KMS-11 (cell line): ENCODE measurements at regions not wholly inside any gene's neighbourhood (a gene's known extent, or its start where the extent isn't known, plus 50 kb on each side); places are given as distances from the start of the nearest gene placed in this dataset.

Experiments
- H2AFZ ChIP-seq: fragments of 200-600 bp; sonication (generic); 2 replicates; pipeline ENCODE4 v1.6.1; 2016; ENCODE audit warnings: antibody characterized with exemption, mixed run types, low read depth
- H3K27ac ChIP-seq: fragments of 200-600 bp; sonication (generic); 2 replicates; pipeline ENCODE4 v1.6.1; 2016; ENCODE audit warnings: mild to moderate bottlenecking, mixed run types
- H3K27me3 ChIP-seq: fragments of 200-600 bp; sonication (generic); 2 replicates; pipeline ENCODE4 v1.6.1; 2017; ENCODE audit warnings: mild to moderate bottlenecking, low read depth, mixed run types, moderate library complexity; ENCODE audit not compliant: insufficient read depth
- H3K36me3 ChIP-seq: fragments of 200-600 bp; sonication (generic); 2 replicates; pipeline ENCODE4 v1.6.1; 2017; ENCODE audit warnings: mild to moderate bottlenecking, mixed run types; ENCODE audit not compliant: insufficient read depth
- H3K4me1 ChIP-seq: fragments of 200-600 bp; sonication (generic); 2 replicates; pipeline ENCODE4 v1.6.1; 2016; ENCODE audit warnings: mild to moderate bottlenecking, low read depth, mixed run types; ENCODE audit not compliant: poor library complexity, severe bottlenecking
- H3K4me2 ChIP-seq: fragments of 200-600 bp; sonication (generic); 2 replicates; pipeline ENCODE4 v1.7.0; 2016; ENCODE audit warnings: mild to moderate bottlenecking, mixed run types
- H3K4me3 ChIP-seq: fragments of 200-600 bp; sonication (generic); IDR thresholded peaks from 2 replicates; pipeline ENCODE4 v1.6.1; 2017; ENCODE audit warnings: low read depth, low read length, mixed read lengths; ENCODE audit not compliant: insufficient read depth
- H3K79me2 ChIP-seq: fragments of 200-600 bp; sonication (generic); 2 replicates; pipeline ENCODE4 v1.6.1; 2016; ENCODE audit warnings: low read depth, mixed run types; ENCODE audit not compliant: insufficient read depth
- H3K9ac ChIP-seq: fragments of 200-600 bp; sonication (generic); 2 replicates; pipeline ENCODE4 v1.6.1; 2016; ENCODE audit warnings: mild to moderate bottlenecking, mixed run types
- H4K20me1 ChIP-seq: fragments of 200-600 bp; sonication (generic); 2 replicates; pipeline ENCODE4 v1.6.1; 2016; ENCODE audit warnings: mild to moderate bottlenecking, mixed run types; ENCODE audit not compliant: insufficient read depth
- TF ChIP-seq, protein P1 (sequence below): fragments of 200-600 bp; sonication (generic); conservative IDR thresholded peaks from 2 replicates; pipeline ENCODE4 v1.6.1; 2017; ENCODE audit warnings: low read depth, mild to moderate bottlenecking, antibody characterized with exemption, low read length, moderate library complexity, mixed read lengths

DNA sequence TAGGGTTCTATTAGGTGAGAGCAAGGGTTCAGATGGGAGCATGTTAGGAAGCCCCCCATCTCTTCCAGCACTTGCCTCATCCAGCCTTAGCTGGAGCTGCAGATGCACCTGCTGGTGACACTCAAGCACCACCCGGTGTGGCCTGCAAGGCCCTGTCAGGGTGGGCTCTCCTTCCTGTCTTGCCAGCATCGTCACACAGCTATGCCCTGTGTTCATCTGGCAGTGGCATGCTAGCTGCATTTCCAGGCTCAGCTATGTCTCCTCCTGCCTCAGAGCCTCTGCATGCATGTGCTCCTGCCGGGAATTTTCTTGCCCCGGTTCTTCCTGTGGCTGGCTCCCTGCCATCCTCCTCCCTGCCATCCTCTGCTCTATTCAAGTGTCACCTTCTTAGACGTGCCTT is 129.7 kb upstream of the KLF6 start:
- no peaks in the 10 kb centered on the region for H3K4me1 ChIP-seq
- H3K4me3 ChIP-seq: no peak overlapping the region
- no peaks in the 10 kb centered on the region for H3K27me3 ChIP-seq
- H3K4me2 ChIP-seq: no peak overlapping the region
- no peak overlapping the region for H3K9ac ChIP-seq
- H3K36me3 ChIP-seq: no peaks in the 10 kb centered on the region
- no peak overlapping the region for H3K27ac ChIP-seq
- H2AFZ ChIP-seq: no peak overlapping the region
- H4K20me1 ChIP-seq: no peaks in the 10 kb centered on the region
- no peaks in the 10 kb centered on the region for H3K79me2 ChIP-seq
- TF ChIP-seq, protein P1, sequence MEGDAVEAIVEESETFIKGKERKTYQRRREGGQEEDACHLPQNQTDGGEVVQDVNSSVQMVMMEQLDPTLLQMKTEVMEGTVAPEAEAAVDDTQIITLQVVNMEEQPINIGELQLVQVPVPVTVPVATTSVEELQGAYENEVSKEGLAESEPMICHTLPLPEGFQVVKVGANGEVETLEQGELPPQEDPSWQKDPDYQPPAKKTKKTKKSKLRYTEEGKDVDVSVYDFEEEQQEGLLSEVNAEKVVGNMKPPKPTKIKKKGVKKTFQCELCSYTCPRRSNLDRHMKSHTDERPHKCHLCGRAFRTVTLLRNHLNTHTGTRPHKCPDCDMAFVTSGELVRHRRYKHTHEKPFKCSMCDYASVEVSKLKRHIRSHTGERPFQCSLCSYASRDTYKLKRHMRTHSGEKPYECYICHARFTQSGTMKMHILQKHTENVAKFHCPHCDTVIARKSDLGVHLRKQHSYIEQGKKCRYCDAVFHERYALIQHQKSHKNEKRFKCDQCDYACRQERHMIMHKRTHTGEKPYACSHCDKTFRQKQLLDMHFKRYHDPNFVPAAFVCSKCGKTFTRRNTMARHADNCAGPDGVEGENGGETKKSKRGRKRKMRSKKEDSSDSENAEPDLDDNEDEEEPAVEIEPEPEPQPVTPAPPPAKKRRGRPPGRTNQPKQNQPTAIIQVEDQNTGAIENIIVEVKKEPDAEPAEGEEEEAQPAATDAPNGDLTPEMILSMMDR: no peak

DNA sequence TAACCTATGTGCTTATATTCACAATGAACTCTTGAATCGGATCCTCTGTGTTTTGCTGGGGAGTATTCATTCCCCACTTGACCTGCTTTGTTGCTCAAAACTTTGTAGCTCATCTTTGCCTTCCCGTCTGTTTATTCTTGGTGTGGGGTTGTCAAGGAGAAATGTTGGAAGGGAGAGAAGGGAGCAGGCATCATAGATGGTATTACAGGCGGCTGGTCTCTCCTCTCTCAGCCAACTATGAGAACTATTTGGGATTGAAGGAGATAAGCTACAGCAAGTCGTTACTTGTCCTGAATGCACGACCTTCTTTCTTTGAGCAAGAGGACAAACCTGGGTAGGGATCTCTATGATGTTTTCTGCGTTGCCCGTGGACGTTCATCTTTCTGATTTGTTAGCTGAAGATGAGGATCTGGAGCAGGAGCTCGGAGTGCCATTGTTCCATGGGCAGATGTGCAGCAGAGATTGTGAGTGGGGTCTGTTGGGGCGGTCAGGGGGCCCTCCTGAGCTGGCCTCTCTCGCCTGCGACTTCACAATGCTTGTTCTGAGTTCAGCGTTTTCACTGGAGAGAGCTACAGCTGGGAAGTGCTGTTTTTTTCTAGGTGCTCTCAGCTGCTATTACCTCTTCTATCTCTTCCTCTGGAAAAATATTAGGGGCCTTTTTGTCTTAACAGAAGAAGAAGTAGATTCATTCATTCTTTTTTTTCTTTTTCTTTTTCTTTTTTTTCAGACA is 126.9 kb upstream of the KLF6 start:
- no peaks in the 10 kb centered on the region for H3K4me1 ChIP-seq

DNA sequence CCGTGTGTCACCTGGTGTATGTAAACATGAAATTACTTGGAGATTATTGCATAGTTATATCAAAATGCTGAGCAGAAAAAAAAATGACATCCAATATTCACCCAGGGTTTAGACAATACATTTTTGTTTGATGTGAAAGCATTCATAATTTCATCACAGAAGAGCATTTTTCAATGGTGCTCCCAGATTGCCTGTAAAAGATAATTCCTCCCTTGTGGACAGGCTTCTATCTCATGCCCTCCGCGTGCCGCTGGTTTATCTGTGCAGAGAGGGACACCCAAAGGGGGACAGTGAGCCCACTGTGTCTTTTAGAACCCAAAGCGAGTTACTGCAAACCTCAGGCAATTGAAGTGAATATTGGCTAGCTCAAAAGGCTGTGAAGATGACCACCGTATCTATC is 126.2 kb upstream of the KLF6 start:
- Histone ChIP-seq H3K4me3 (no peak overlapping the region), H3K4me1 (no peaks in the 10 kb centered on the region), H3K27ac (no peak overlapping the region), H3K79me2 (no peaks in the 10 kb centered on the region), H3K9ac (no peak overlapping the region), H3K36me3 (no peaks in the 10 kb centered on the region), H3K27me3 (no peaks in the 10 kb centered on the region), H2AFZ (no peak overlapping the region), H4K20me1 (no peaks in the 10 kb centered on the region), H3K4me2 (no peak overlapping the region)
- TF ChIP-seq, protein P1: no peak

More for the DNA sequence above, 126.9 kb upstream of the KLF6 start:
- H4K20me1 ChIP-seq: no peaks in the 10 kb centered on the region
- no peaks in the 10 kb centered on the region for H3K79me2 ChIP-seq
- H3K27me3 ChIP-seq: no peaks in the 10 kb centered on the region
- H3K4me2 ChIP-seq: no peak overlapping the region
- no peak overlapping the region for H3K4me3 ChIP-seq
- no peak overlapping the region for H3K27ac ChIP-seq
- H3K9ac ChIP-seq: no peak overlapping the region
- H3K36me3 ChIP-seq: no peaks in the 10 kb centered on the region
- TF ChIP-seq, protein P1: no peak
- no peak overlapping the region for H2AFZ ChIP-seq

DNA sequence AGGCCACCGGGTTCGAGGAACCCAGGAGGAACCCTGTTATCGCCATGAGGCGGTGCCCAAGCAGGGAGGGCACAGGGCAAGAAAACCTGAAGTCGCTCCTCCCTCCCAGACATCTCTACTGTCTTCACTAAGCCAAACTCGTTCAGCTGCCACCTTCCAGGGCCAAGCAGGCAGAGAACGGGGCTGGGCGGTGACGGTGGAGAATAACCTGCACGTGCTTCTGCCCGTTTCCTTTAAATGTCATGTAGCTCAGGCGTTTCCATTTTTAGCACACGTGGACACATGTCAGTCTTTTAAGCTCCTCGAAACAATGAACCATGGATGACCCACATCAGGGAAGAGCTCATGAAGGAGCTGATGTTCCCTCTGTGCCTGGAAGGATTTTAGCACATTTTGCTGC is 124.3 kb upstream of the KLF6 start:
- H3K4me3 ChIP-seq: no peak overlapping the region
- peaks cover 4% of the 10 kb centered on the region for H3K4me1 ChIP-seq
- no peaks in the 10 kb centered on the region for H4K20me1 ChIP-seq
- TF ChIP-seq, protein P1: no peak
- no peaks in the 10 kb centered on the region for H3K79me2 ChIP-seq
- H3K4me2 ChIP-seq: no peak overlapping the region
- no peak overlapping the region for H3K27ac ChIP-seq
- H3K36me3 ChIP-seq: no peaks in the 10 kb centered on the region
- no peak overlapping the region for H3K9ac ChIP-seq
- H3K27me3 ChIP-seq: no peaks in the 10 kb centered on the region
- no peak overlapping the region for H2AFZ ChIP-seq
